ENCODE measurements at regions not wholly inside any gene's neighbourhood (a gene's known extent, or its start where the extent isn't known, plus 50 kb on each side); places are given as distances from the start of the nearest gene placed in this dataset.

- DNase-seq (ENCODE audit: low read depth), result peak; percentile 20
- no peak overlapping the region for H3K4me3 ChIP-seq (ENCODE audit: low read length)
- no peak for TF ChIP-seq CTCF (conservative IDR thresholded peaks at IDR 0.05; ENCODE audit: low read length)
Measured at GRCh38 chr7:41870461-41871138, 167.7 kb upstream of the INHBA start.

GRCh38 chr7:41869997-41870396 lies 167.1 kb upstream of the INHBA start:
- H3K4me3 ChIP-seq (ENCODE audit: low read length), result no peak overlapping the region
- DNase-seq (ENCODE audit: low read depth), result peak; percentile 80

GRCh38 chr7:41869596-41869995 lies 166.7 kb upstream of the INHBA start:
- DNase-seq (ENCODE audit: low read depth), result peak; percentile 70
- no peak for TF ChIP-seq CTCF (conservative IDR thresholded peaks at IDR 0.05; ENCODE audit: low read length)
- H3K4me3 ChIP-seq (ENCODE audit: low read length), result no peak overlapping the region

More at GRCh38 chr7:41869997-41870396, 167.1 kb upstream of the INHBA start:
- no peak for TF ChIP-seq CTCF (conservative IDR thresholded peaks at IDR 0.05; ENCODE audit: low read length)

GRCh38 chr7:41869091-41869490 lies 166.2 kb upstream of the INHBA start:
- no peak overlapping the region for H3K4me3 ChIP-seq (ENCODE audit: low read length)
- TF ChIP-seq CTCF (conservative IDR thresholded peaks at IDR 0.05; ENCODE audit: low read length), result no peak
- DNase-seq (ENCODE audit: low read depth), result peak; percentile 84

GRCh38 chr7:41867639-41868280 lies 164.9 kb upstream of the INHBA start:
- no peak for TF ChIP-seq CTCF (conservative IDR thresholded peaks at IDR 0.05; ENCODE audit: low read length)
- no peak overlapping the region for H3K4me3 ChIP-seq (ENCODE audit: low read length)
- no peak for DNase-seq (ENCODE audit: low read depth)

GRCh38 chr7:41862261-41862660 lies 159.4 kb upstream of the INHBA start:
- no peak for DNase-seq (ENCODE audit: low read depth)
- no peak overlapping the region for H3K4me3 ChIP-seq (ENCODE audit: low read length)
- no peak for TF ChIP-seq CTCF (conservative IDR thresholded peaks at IDR 0.05; ENCODE audit: low read length)

- no peak for DNase-seq (ENCODE audit: low read depth)
- no peak for TF ChIP-seq CTCF (conservative IDR thresholded peaks at IDR 0.05; ENCODE audit: low read length)
Measured at GRCh38 chr7:41861642-41862041, 158.8 kb upstream of the INHBA start.

More at GRCh38 chr7:41861642-41862041, 158.8 kb upstream of the INHBA start:
- H3K4me3 ChIP-seq (ENCODE audit: low read length), result no peak overlapping the region

Data from AG10803 (cell line).